ENCODE measurements at regions not wholly inside any gene's neighbourhood (a gene's known extent, or its start where the extent isn't known, plus 50 kb on each side); places are given as distances from the start of the nearest gene placed in this dataset.
"Not testable (repeated sequence)": the region's sequence is repeated elsewhere in the genome, so short reads cannot be mapped to it uniquely, and the experiment has no call there.

GRCh38 chr2:34215174-34215573, 616.1 kb upstream of the FAM98A start:
- ChIA-PET POLR2A (no interaction called here), CTCF (no interaction called here)

- CTCF ChIA-PET, POLR2A ChIA-PET: not testable (repeated sequence)
Observed at GRCh38 chr2:34210382-34210781, 611.3 kb upstream of the FAM98A start.

GRCh38 chr2:34204560-34204959, 605.5 kb upstream of the FAM98A start:
- ChIA-PET CTCF (no interaction called here), POLR2A (no interaction called here)

- ChIA-PET CTCF (no interaction called here), POLR2A (no interaction called here)
Observed at GRCh38 chr2:34201099-34201498, 602.0 kb upstream of the FAM98A start.

- POLR2A ChIA-PET = no interaction called here
- CTCF ChIA-PET = no interaction called here
Observed at GRCh38 chr2:34199971-34200370, 600.9 kb upstream of the FAM98A start.

- ChIA-PET POLR2A (no interaction called here), CTCF (no interaction called here)
Observed at GRCh38 chr2:34193164-34193563, 594.1 kb upstream of the FAM98A start.

- CTCF ChIA-PET = no interaction called here
- POLR2A ChIA-PET = no interaction called here
Observed at GRCh38 chr2:34188464-34189303, 589.6 kb upstream of the FAM98A start.

GRCh38 chr2:34179511-34179910, 580.4 kb upstream of the FAM98A start:
- POLR2A ChIA-PET = no interaction called here
- CTCF ChIA-PET = no interaction called here

- CTCF ChIA-PET = no interaction called here
Observed at GRCh38 chr2:34178482-34178881, 579.4 kb upstream of the FAM98A start.

GRCh38 chr2:34176693-34177092, 577.6 kb upstream of the FAM98A start:
- ChIA-PET CTCF (no interaction called here), POLR2A (no interaction called here)

More at GRCh38 chr2:34178482-34178881, 579.4 kb upstream of the FAM98A start:
- POLR2A ChIA-PET = no interaction called here

GRCh38 chr2:34174506-34174905, 575.4 kb upstream of the FAM98A start:
- CTCF ChIA-PET = no interaction called here
- POLR2A ChIA-PET = no interaction called here

GRCh38 chr2:34162231-34162630, 563.1 kb upstream of the FAM98A start:
- ChIA-PET CTCF (no interaction called here), POLR2A (no interaction called here)

GRCh38 chr2:34161549-34161948, 562.5 kb upstream of the FAM98A start:
- ChIA-PET CTCF (no interaction called here), POLR2A (no interaction called here)

- POLR2A ChIA-PET = no interaction called here
- CTCF ChIA-PET = no interaction called here
Observed at GRCh38 chr2:34159901-34160300, 560.8 kb upstream of the FAM98A start.

- POLR2A ChIA-PET = no interaction called here
- CTCF ChIA-PET = no interaction called here
Observed at GRCh38 chr2:34153484-34153883, 554.4 kb upstream of the FAM98A start.

GRCh38 chr2:34147780-34148179, 548.7 kb upstream of the FAM98A start:
- ChIA-PET POLR2A (no interaction called here), CTCF (no interaction called here)

- ChIA-PET CTCF (no interaction called here), POLR2A (no interaction called here)
Observed at GRCh38 chr2:34143149-34143548, 544.0 kb upstream of the FAM98A start.

- POLR2A ChIA-PET, CTCF ChIA-PET: not testable (repeated sequence)
Observed at GRCh38 chr2:34142531-34143008, 543.5 kb upstream of the FAM98A start.

GRCh38 chr2:34133065-34133464, 534.0 kb upstream of the FAM98A start:
- POLR2A ChIA-PET, CTCF ChIA-PET: not testable (repeated sequence)

GRCh38 chr2:34126279-34126678, 527.2 kb upstream of the FAM98A start:
- CTCF ChIA-PET = no interaction called here

GRCh38 chr2:34123996-34124785, 525.1 kb upstream of the FAM98A start:
- POLR2A ChIA-PET = no interaction called here
- CTCF ChIA-PET = no interaction called here

More at GRCh38 chr2:34126279-34126678, 527.2 kb upstream of the FAM98A start:
- POLR2A ChIA-PET = no interaction called here

GRCh38 chr2:34121076-34121475, 522.0 kb upstream of the FAM98A start:
- ChIA-PET POLR2A (no interaction called here), CTCF (no interaction called here)
